GM12878 (cell line): ENCODE measurements at regions not wholly inside any gene's neighbourhood (a gene's known extent, or its start where the extent isn't known, plus 50 kb on each side); places are given as distances from the start of the nearest gene placed in this dataset.

ENCODE experiments used
- ATAC-seq: fragments of 200-7000 bp; cut with Tn5 transposase; 3 replicates; pipeline ENCODE4 v1.9.1; 2020; ENCODE audit warnings: mild to moderate bottlenecking, moderate library complexity
- BruUV-seq: library from RNA; stranded (reverse); fragments of 400-500 nt; replicated peaks from 2 replicates; lab custom pipeline; 2021; lab: Mats Ljungman, UMichigan
- CTCF ChIA-PET: fragments of 300-600 bp; sonication (Branson Sonifier 250); formaldehyde crosslinking; extraction: SDS; loops from one replicate; lab custom pipeline; 2021; ENCODE audit warnings: inconsistent platforms; lab: Yijun Ruan, JAX
- POLR2A ChIA-PET: fragments of 350-600 bp; formaldehyde crosslinking; extraction: SDS; loops from one replicate; lab custom pipeline; 2021; ENCODE audit warnings: inconsistent platforms; lab: Charles Lee
- RAD21 ChIA-PET: fragments of 300-600 bp; sonication (Branson Sonifier 250); formaldehyde crosslinking; loops from one replicate; lab custom pipeline; 2023; ENCODE audit warnings: antibody characterized with exemption; ENCODE audit not compliant: unreplicated experiment; lab: Charles Lee
- SMC1A ChIA-PET: fragments of 300-600 bp; sonication (Branson Sonifier 250); formaldehyde crosslinking; loops from one replicate; lab custom pipeline; 2023; ENCODE audit not compliant: unreplicated experiment, uncharacterized antibody; lab: Charles Lee
- DNase-seq: peaks from one replicate; pipeline ENCODE4 v3.0.0-alpha.2; 2011; ENCODE audit warnings: low read depth, low spot score
- FAIRE-seq: peaks from 3 replicates; lab custom pipeline; 2011; peaks lifted over from hg19 to GRCh38; lab: Jason Lieb, UNC
- H2AFZ ChIP-seq: 2 replicates; pipeline ENCODE4 v1.6.0; 2011; ENCODE audit warnings: low read depth, low read length, control low read depth; ENCODE audit not compliant: control insufficient read depth
- H3K27ac ChIP-seq: 2 replicates; pipeline ENCODE4 v1.5.1; 2011; ENCODE audit warnings: control low read depth; ENCODE audit not compliant: control insufficient read depth, insufficient read depth
- H3K27me3 ChIP-seq, 2 experiments: replicated peaks in 1 of 2; 2 replicates each; pipeline versions ENCODE4 v1.6.0 to v1.6.1; 2011; ENCODE audit warnings: low read length in 1 of 2; ENCODE audit not compliant: control insufficient read depth in 2 of 2, insufficient read depth in 2 of 2
- H3K36me3 ChIP-seq, 2 experiments: 2 replicates each; pipeline ENCODE4 v1.5.1; 2011; ENCODE audit warnings: low read length in 1 of 2; ENCODE audit not compliant: control insufficient read depth in 2 of 2, insufficient read depth in 2 of 2
- H3K4me1 ChIP-seq: 2 replicates; pipeline ENCODE4 v1.6.1; 2011; ENCODE audit warnings: mild to moderate bottlenecking, low read length, moderate library complexity, mixed read lengths; ENCODE audit not compliant: control insufficient read depth, insufficient read depth
- H3K4me2 ChIP-seq: 2 replicates; pipeline ENCODE4 v1.6.0; 2011; ENCODE audit warnings: control low read depth; ENCODE audit not compliant: control insufficient read depth, insufficient read depth
- H3K4me3 ChIP-seq: fragments of 200-600 bp; sonication (generic); 2 replicates; pipeline ENCODE4 v1.5.1; 2016
- H3K79me2 ChIP-seq: 2 replicates; pipeline ENCODE4 v1.6.0; 2011; ENCODE audit warnings: low read length; ENCODE audit not compliant: control insufficient read depth, insufficient read depth
- H3K9ac ChIP-seq: 2 replicates; pipeline ENCODE4 v1.8.0; 2011; ENCODE audit warnings: low read length, control low read depth, mixed read lengths; ENCODE audit not compliant: control insufficient read depth, insufficient read depth
- H3K9me3 ChIP-seq: replicated peaks from 3 replicates; pipeline ENCODE4 v1.5.1; 2011; ENCODE audit warnings: mild to moderate bottlenecking, low read length; ENCODE audit not compliant: control insufficient read depth, insufficient read depth
- H4K20me1 ChIP-seq: 2 replicates; pipeline ENCODE4 v1.6.0; 2011; ENCODE audit not compliant: control insufficient read depth, insufficient read depth
- KLF5 ChIP-seq: fragments of 450-650 bp; IDR thresholded peaks from 2 replicates; pipeline ENCODE4 v1.6.1; 2014; ENCODE audit warnings: mild to moderate bottlenecking; ENCODE audit not compliant: partially characterized antibody
- LARP7 ChIP-seq: fragments of 450-650 bp; IDR thresholded peaks from 2 replicates; pipeline ENCODE4 v1.6.1; 2017; ENCODE audit warnings: mild to moderate bottlenecking
- RELB ChIP-seq: fragments of 450-650 bp; IDR thresholded peaks from 2 replicates; pipeline ENCODE4 v1.6.1; 2017; ENCODE audit warnings: low read depth, mild to moderate bottlenecking, moderate library complexity
- SIN3A ChIP-seq: IDR thresholded peaks from 2 replicates; pipeline ENCODE4 v1.6.1; 2012; ENCODE audit warnings: low read depth, low read length, improper control_type of control experiment
- SPI1 ChIP-seq: IDR thresholded peaks from 2 replicates; pipeline ENCODE4 v1.6.1; 2011; ENCODE audit warnings: low read depth, mild to moderate bottlenecking, low read length, moderate library complexity, borderline replicate concordance; ENCODE audit not compliant: insufficient read depth
- WGBS: methylation state at CpG from one replicate; pipeline ENCODE4 v1.1.6; 2016; ENCODE audit warnings: low lambda C conversion rate; ENCODE audit not compliant: insufficient replicate concordance, insufficient coverage; ENCODE audit errors: missing lambda C conversion rate; 5-methylcytosine and 5-hydroxymethylcytosine counted together
- in situ Hi-C: fragments of 300-500 bp; cut with MboI; formaldehyde crosslinking; loops from 9 replicates; pipeline ENCODE4 v1.14.3; 2018; ENCODE audit warnings: mixed read lengths
- intact Hi-C: fragments of 100-400 bp; cut with micrococcal nuclease; formaldehyde crosslinking; loops from one replicate; pipeline ENCODE4 v1.14.2; 2022; ENCODE audit not compliant: unreplicated experiment

DNA sequence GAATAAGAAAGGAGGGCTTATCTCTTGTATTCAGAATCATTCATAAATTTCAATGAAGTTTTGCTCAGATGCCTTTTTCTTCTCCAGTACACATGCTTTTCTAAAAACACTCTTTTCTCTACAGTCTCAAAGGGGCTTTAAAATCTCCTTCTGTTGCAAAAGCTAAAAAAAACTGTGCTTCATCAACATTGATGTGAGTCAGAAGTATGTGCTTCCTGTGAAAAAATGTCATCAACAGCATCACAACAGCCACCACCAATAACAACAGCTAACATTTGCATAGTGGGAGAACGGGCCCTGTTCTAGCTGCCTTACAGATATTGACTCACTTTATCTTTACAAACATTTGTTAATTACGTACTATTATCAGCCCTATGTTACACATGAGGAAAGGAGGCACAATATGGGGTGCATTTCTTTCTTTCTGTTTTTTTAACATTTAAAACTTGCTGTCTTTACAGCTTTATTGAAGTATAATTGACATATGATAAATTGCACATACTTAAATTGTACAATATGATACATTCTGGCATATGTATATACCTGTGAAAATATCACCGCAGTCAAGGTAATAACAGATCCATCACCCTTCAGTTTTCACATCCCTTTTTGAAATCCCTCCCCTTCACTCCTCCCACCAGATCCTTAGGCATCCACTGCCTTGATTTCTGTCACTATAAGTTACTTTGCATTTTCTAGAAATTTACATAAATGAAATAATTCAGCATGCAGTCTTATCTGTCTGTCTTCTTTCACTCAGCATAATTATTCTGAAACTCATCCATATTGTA lies 1605.4 kb upstream of the LRRTM3 start (continued):
- TF ChIP-seq KLF5 (no peak), LARP7 (no peak), RELB (no peak)

DNA sequence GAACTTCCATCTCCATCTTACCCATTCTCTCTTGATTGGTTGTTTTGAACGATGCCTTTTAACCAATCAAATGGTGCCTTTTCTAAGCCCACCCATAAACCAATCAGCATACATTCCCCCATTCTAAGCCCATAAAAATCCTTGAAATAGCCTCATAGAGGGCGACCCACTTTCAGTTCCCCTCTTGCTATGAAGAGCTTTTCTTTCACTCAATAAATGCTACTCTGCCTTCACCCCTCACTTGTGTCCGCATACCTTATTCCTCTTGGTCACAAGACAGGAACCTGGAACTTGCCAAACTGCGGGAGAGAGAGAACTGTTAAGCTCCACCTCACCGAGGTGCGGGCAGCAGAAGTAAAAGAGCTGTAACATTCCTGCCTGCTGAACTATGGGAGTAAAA lies 1602.0 kb upstream of the LRRTM3 start:
- H3K4me1 ChIP-seq, result no peaks in the 10 kb centered on the region
- H3K27ac ChIP-seq, result no peak overlapping the region
- H3K9ac ChIP-seq, result no peak overlapping the region
- no peak overlapping the region for H3K4me2 ChIP-seq
- peak; percentile 50; the same call in 1 of the 2 replicates for TF ChIP-seq SPI1
- TF ChIP-seq SIN3A, result no peak
- POLR2A ChIA-PET, result no interaction called here
- BruUV-seq, result no TSS peak
- FAIRE-seq (no peak), DNase-seq (no peak), ATAC-seq (no peak)
- H3K36me3 ChIP-seq, result no peaks in the 10 kb centered on the region
- SMC1A ChIA-PET, result interaction anchor here (1.0 kb wide), 1 partner anchor 588 kb away, joined by 3 read pairs; no protein-coding TSS in a partner anchor
- CTCF ChIA-PET, result interaction anchor here (1.0 kb wide), 1 partner anchor 17 kb away, joined by 3 read pairs; no protein-coding TSS in a partner anchor
- in situ Hi-C loops, result no loop called here
- 26% methylated on average over 6 of the region's 6 CpGs for WGBS
- H3K4me3 ChIP-seq, result no peak overlapping the region
- no peaks in the 10 kb centered on the region for H3K9me3 ChIP-seq
- no peaks in the 10 kb centered on the region for H3K79me2 ChIP-seq
- no peak overlapping the region for H2AFZ ChIP-seq
- H3K27me3 ChIP-seq, result no peaks in the 10 kb centered on the region
- RAD21 ChIA-PET, result no interaction called here
- H4K20me1 ChIP-seq, result no peaks in the 10 kb centered on the region
- intact Hi-C loops, result no loop called here
